ENCODE measurements at regions not wholly inside any gene's neighbourhood (a gene's known extent, or its start where the extent isn't known, plus 50 kb on each side); places are given as distances from the start of the nearest gene placed in this dataset.
A peak's percentile ranks its signal among the peaks of the same experiment; 100 is the strongest.
"Not testable (repeated sequence)": the region's sequence is repeated elsewhere in the genome, so short reads cannot be mapped to it uniquely, and the experiment has no call there.

GRCh38 chr4:147293314-147293677, 187.6 kb upstream of the EDNRA start:
- not testable (repeated sequence) for H3K79me1 ChIP-seq (ENCODE audit: insufficient read depth, low read depth, low read length, poor library complexity, severe bottlenecking); H3K9ac ChIP-seq (ENCODE audit: extremely low read depth, insufficient read length, low read length); H2BK5ac ChIP-seq (ENCODE audit: insufficient read length, low read length); H3K18ac ChIP-seq (ENCODE audit: insufficient read length, low read depth, low read length); H3K4me2 ChIP-seq (ENCODE audit: insufficient read depth, insufficient read length, low read length); H2AFZ ChIP-seq (ENCODE audit: low read length); H3T11ph ChIP-seq (ENCODE audit: low read length); DNase-seq; H3K23ac ChIP-seq (ENCODE audit: insufficient read length, low read depth, low read length); H4K20me1 ChIP-seq (ENCODE audit: control insufficient read depth, insufficient read depth, insufficient read length); H3K14ac ChIP-seq (ENCODE audit: insufficient read depth, low read length); H2BK12ac ChIP-seq (ENCODE audit: insufficient read length, low read depth, low read length); H3K27ac ChIP-seq (ENCODE audit: insufficient read length, low read depth, low read length); H2BK120ac ChIP-seq (ENCODE audit: low read depth, low read length, poor library complexity, severe bottlenecking); H2AK5ac ChIP-seq (ENCODE audit: insufficient read length, low read length); H3K56ac ChIP-seq (ENCODE audit: insufficient read length, low read depth, low read length); H2BK20ac ChIP-seq (ENCODE audit: low read depth, low read length, poor library complexity, severe bottlenecking); H3K23me2 ChIP-seq (ENCODE audit: insufficient read length, low read depth, low read length, poor library complexity, severe bottlenecking); H3K27me3 Mint-ChIP-seq (ENCODE audit: low read depth); H3K27me3 ChIP-seq (ENCODE audit: insufficient read depth, low read length); H3K4ac ChIP-seq (ENCODE audit: low read depth, low read length); H3K4me3 Mint-ChIP-seq; H2BK15ac ChIP-seq (ENCODE audit: low read depth, low read length); H3K4me1 ChIP-seq (ENCODE audit: insufficient read depth, low read length); H3K36me3 Mint-ChIP-seq (ENCODE audit: insufficient read depth in 1 of 3, low read depth in 3 of 3); H3K79me2 ChIP-seq (ENCODE audit: insufficient read depth, low read length); H3K4me1 Mint-ChIP-seq; H3K9me3 ChIP-seq (ENCODE audit: control insufficient read depth, low read depth, low read length); H4K91ac ChIP-seq (ENCODE audit: insufficient read length, low read depth, low read length); H4K8ac ChIP-seq (replicated peaks; ENCODE audit: insufficient read length, low read depth, low read length); H4K5ac ChIP-seq (ENCODE audit: insufficient read length, low read depth, low read length)
- H3K27ac Mint-ChIP-seq: peak overlapping the region in 1 of 3 experiments; percentile 76; a peak in 1 of 7 replicates
- no CpG with 5 or more reads among the region's 6 CpGs for WGBS (ENCODE audit: extremely low coverage, insufficient read length, low lambda C conversion rate)
- peaks cover 4 to 11% of the 10 kb centered on the region in 2 experiments; a peak in 4 of 5 replicates for H3K9me3 Mint-ChIP-seq

Measured in H9 (cell line).